GM23338 (cell line): ENCODE measurements at regions not wholly inside any gene's neighbourhood (a gene's known extent, or its start where the extent isn't known, plus 50 kb on each side); places are given as distances from the start of the nearest gene placed in this dataset.

Experiments used
- ATAC-seq: fragments of 200-7000 bp; cut with Tn5 transposase; 3 replicates; pipeline ENCODE4 v1.9.1; 2020
- DNase-seq: peaks from one replicate; pipeline ENCODE4 v3.0.0-alpha.2; 2015; ENCODE audit warnings: low spot score
- H2AFZ ChIP-seq: fragments of 200-600 bp; sonication (generic); 2 replicates; pipeline ENCODE4 v1.8.0; 2016; ENCODE audit warnings: antibody characterized with exemption, mild to moderate bottlenecking, moderate library complexity
- H3F3A ChIP-seq: fragments of 200-600 bp; sonication (generic); replicated peaks from 2 replicates; pipeline ENCODE4 v1.8.0; 2017; ENCODE audit warnings: antibody characterized with exemption, mixed run types, low read depth
- H3K27ac ChIP-seq: fragments of 200-600 bp; sonication (generic); 2 replicates; pipeline ENCODE4 v1.6.1; 2016; ENCODE audit warnings: low read depth
- H3K27me3 ChIP-seq: fragments of 200-600 bp; sonication (generic); 2 replicates; pipeline ENCODE4 v1.8.0; 2016; ENCODE audit warnings: mild to moderate bottlenecking, mixed run types, moderate library complexity; ENCODE audit not compliant: insufficient read depth
- H3K36me3 ChIP-seq: fragments of 200-600 bp; sonication (generic); 2 replicates; pipeline ENCODE4 v1.8.0; 2016; ENCODE audit warnings: mild to moderate bottlenecking; ENCODE audit not compliant: insufficient read depth
- H3K4me1 ChIP-seq: fragments of 200-600 bp; sonication (generic); 2 replicates; pipeline ENCODE4 v1.8.0; 2016; ENCODE audit warnings: mild to moderate bottlenecking, moderate library complexity; ENCODE audit not compliant: insufficient read depth
- H3K4me2 ChIP-seq: fragments of 200-600 bp; sonication (generic); 2 replicates; pipeline ENCODE4 v1.7.1; 2017; ENCODE audit warnings: mixed run types
- H3K4me3 ChIP-seq: fragments of 200-600 bp; sonication (generic); 2 replicates; pipeline ENCODE4 v1.6.1; 2016; ENCODE audit warnings: mixed run types
- H3K79me2 ChIP-seq: fragments of 200-600 bp; sonication (generic); replicated peaks from 2 replicates; pipeline ENCODE4 v1.8.0; 2017; ENCODE audit warnings: mild to moderate bottlenecking; ENCODE audit not compliant: insufficient read depth
- H3K9me2 ChIP-seq: fragments of 200-600 bp; sonication (generic); 2 replicates; pipeline ENCODE4 v1.8.0; 2017; ENCODE audit not compliant: insufficient read depth
- H4K20me1 ChIP-seq: fragments of 200-600 bp; sonication (generic); replicated peaks from 2 replicates; pipeline ENCODE4 v1.8.0; 2017; ENCODE audit warnings: mild to moderate bottlenecking; ENCODE audit not compliant: insufficient read depth
- H3K27ac Mint-ChIP-seq: 2 replicates; pipeline ENCODE4 v1.8.0; 2020; ENCODE audit warnings: inconsistent platforms, mild to moderate bottlenecking, moderate library complexity, mixed read lengths
- H3K27me3 Mint-ChIP-seq: 3 replicates; pipeline ENCODE4 v1.8.0; 2022; ENCODE audit warnings: low read depth, mild to moderate bottlenecking, moderate library complexity, mixed read lengths, inconsistent platforms; ENCODE audit not compliant: insufficient read depth, poor library complexity
- H3K36me3 Mint-ChIP-seq: 3 replicates; pipeline ENCODE4 v1.8.0; 2021; ENCODE audit warnings: low read depth, mild to moderate bottlenecking, inconsistent platforms, moderate library complexity, mixed read lengths
- H3K4me1 Mint-ChIP-seq: 3 replicates; pipeline ENCODE4 v1.8.0; 2020; ENCODE audit warnings: mild to moderate bottlenecking, inconsistent platforms, mixed read lengths
- H3K4me3 Mint-ChIP-seq: 3 replicates; pipeline ENCODE4 v1.8.0; 2021; ENCODE audit warnings: moderate library complexity, mild to moderate bottlenecking, inconsistent platforms, mixed read lengths
- H3K9me3 Mint-ChIP-seq: 3 replicates; pipeline ENCODE4 v1.8.0; 2020; ENCODE audit warnings: moderate library complexity, mild to moderate bottlenecking, inconsistent platforms, mixed read lengths
- CREB1 ChIP-seq: fragments of 250-450 bp; sonication (Bioruptor Pico); IDR thresholded peaks from 2 replicates; pipeline ENCODE4 v1.5.0; 2020; ENCODE audit warnings: low read depth, mild to moderate bottlenecking, moderate library complexity
- CTCF ChIP-seq, 2 experiments: fragments of 200-600 bp in 1 of 2; sonication (generic) in 1 of 2; conservative IDR thresholded peaks; 2 replicates each; pipeline versions ENCODE4 v1.5.1 to v1.6.1; 2016 to 2017; ENCODE audit warnings: antibody characterized with exemption in 2 of 2, low read depth in 2 of 2, mild to moderate bottlenecking in 2 of 2, moderate library complexity in 1 of 2
- EZH2 ChIP-seq: fragments of 200-600 bp; sonication (generic); IDR thresholded peaks from one replicate; pipeline ENCODE4 v1.8.0; 2017; ENCODE audit warnings: antibody characterized with exemption, mild to moderate bottlenecking, low read depth; ENCODE audit not compliant: unreplicated experiment
- EZH2phosphoT487 ChIP-seq: fragments of 200-600 bp; sonication (generic); IDR thresholded peaks from one replicate; pipeline ENCODE4 v1.8.1; 2018; ENCODE audit warnings: antibody characterized with exemption; ENCODE audit not compliant: unreplicated experiment
- JUNB ChIP-seq: IDR thresholded peaks from one replicate; pipeline ENCODE4 v1.6.1; 2016; ENCODE audit warnings: antibody characterized with exemption; ENCODE audit not compliant: unreplicated experiment
- NANOG ChIP-seq: IDR thresholded peaks from 2 replicates; pipeline ENCODE4 v1.6.1; 2016; ENCODE audit warnings: antibody characterized with exemption, borderline replicate concordance
- POLR2AphosphoS5 ChIP-seq: IDR thresholded peaks from 2 replicates; pipeline ENCODE4 v1.6.1; 2016; ENCODE audit warnings: antibody characterized with exemption, low read depth
- STAT1 ChIP-seq: IDR thresholded peaks from one replicate; pipeline ENCODE4 v1.6.1; 2016; ENCODE audit warnings: antibody characterized with exemption; ENCODE audit not compliant: unreplicated experiment
- ZNF114 ChIP-seq: fragments of 250-450 bp; sonication (Bioruptor Pico); IDR thresholded peaks from 2 replicates; pipeline ENCODE4 v1.5.0; 2020; ENCODE audit warnings: mild to moderate bottlenecking, moderate library complexity
- ZNF331 ChIP-seq: fragments of 250-450 bp; sonication (Bioruptor Pico); IDR thresholded peaks from 2 replicates; pipeline ENCODE4 v1.5.0; 2020; ENCODE audit warnings: low read depth, mild to moderate bottlenecking, moderate library complexity
- TF ChIP-seq, protein P1 (sequence below): fragments of 250-450 bp; sonication (Bioruptor Pico); IDR thresholded peaks from 2 replicates; pipeline ENCODE4 v1.5.0; 2020; ENCODE audit warnings: mild to moderate bottlenecking, moderate library complexity
- TF ChIP-seq, protein P2 (sequence below): IDR thresholded peaks from one replicate; pipeline ENCODE4 v1.6.1; 2018; ENCODE audit warnings: antibody characterized with exemption; ENCODE audit not compliant: unreplicated experiment
- TF ChIP-seq, protein P3 (sequence below): IDR thresholded peaks from 2 replicates; pipeline ENCODE4 v1.6.1; 2016; ENCODE audit warnings: antibody characterized with exemption

- H3K36me3 ChIP-seq: no peaks in the 10 kb centered on the region
- no peaks in the 10 kb centered on the region for H3K36me3 Mint-ChIP-seq
- H3K4me3 ChIP-seq: no peak overlapping the region
- ATAC-seq (no peak), DNase-seq (no peak)
- peak overlapping the region; percentile 19; the same call in 1 of the 2 replicates for H3K27ac Mint-ChIP-seq
- H3K4me1 ChIP-seq: peaks cover 22% of the 10 kb centered on the region
- peaks cover 28% of the 10 kb centered on the region for H3K4me1 Mint-ChIP-seq
- no peak overlapping the region for H3K4me3 Mint-ChIP-seq
- H3K79me2 ChIP-seq: no peaks in the 10 kb centered on the region
- peaks cover 2% of the 10 kb centered on the region for H3K27me3 Mint-ChIP-seq
- H4K20me1 ChIP-seq: no peaks in the 10 kb centered on the region
- TF ChIP-seq EZH2 (no peak), CTCF (conservative IDR thresholded peaks at IDR 0.05; ENCODE audit: low read depth in 2 of 2) (no peak), JUNB (no peak), EZH2phosphoT487 (no peak), POLR2AphosphoS5 (no peak), ZNF331 (CRISPR knock-in tag) (no peak), STAT1 (no peak), CREB1 (CRISPR knock-in tag) (no peak), ZNF114 (CRISPR knock-in tag) (no peak), NANOG (no peak)
- TF ChIP-seq, protein P1, sequence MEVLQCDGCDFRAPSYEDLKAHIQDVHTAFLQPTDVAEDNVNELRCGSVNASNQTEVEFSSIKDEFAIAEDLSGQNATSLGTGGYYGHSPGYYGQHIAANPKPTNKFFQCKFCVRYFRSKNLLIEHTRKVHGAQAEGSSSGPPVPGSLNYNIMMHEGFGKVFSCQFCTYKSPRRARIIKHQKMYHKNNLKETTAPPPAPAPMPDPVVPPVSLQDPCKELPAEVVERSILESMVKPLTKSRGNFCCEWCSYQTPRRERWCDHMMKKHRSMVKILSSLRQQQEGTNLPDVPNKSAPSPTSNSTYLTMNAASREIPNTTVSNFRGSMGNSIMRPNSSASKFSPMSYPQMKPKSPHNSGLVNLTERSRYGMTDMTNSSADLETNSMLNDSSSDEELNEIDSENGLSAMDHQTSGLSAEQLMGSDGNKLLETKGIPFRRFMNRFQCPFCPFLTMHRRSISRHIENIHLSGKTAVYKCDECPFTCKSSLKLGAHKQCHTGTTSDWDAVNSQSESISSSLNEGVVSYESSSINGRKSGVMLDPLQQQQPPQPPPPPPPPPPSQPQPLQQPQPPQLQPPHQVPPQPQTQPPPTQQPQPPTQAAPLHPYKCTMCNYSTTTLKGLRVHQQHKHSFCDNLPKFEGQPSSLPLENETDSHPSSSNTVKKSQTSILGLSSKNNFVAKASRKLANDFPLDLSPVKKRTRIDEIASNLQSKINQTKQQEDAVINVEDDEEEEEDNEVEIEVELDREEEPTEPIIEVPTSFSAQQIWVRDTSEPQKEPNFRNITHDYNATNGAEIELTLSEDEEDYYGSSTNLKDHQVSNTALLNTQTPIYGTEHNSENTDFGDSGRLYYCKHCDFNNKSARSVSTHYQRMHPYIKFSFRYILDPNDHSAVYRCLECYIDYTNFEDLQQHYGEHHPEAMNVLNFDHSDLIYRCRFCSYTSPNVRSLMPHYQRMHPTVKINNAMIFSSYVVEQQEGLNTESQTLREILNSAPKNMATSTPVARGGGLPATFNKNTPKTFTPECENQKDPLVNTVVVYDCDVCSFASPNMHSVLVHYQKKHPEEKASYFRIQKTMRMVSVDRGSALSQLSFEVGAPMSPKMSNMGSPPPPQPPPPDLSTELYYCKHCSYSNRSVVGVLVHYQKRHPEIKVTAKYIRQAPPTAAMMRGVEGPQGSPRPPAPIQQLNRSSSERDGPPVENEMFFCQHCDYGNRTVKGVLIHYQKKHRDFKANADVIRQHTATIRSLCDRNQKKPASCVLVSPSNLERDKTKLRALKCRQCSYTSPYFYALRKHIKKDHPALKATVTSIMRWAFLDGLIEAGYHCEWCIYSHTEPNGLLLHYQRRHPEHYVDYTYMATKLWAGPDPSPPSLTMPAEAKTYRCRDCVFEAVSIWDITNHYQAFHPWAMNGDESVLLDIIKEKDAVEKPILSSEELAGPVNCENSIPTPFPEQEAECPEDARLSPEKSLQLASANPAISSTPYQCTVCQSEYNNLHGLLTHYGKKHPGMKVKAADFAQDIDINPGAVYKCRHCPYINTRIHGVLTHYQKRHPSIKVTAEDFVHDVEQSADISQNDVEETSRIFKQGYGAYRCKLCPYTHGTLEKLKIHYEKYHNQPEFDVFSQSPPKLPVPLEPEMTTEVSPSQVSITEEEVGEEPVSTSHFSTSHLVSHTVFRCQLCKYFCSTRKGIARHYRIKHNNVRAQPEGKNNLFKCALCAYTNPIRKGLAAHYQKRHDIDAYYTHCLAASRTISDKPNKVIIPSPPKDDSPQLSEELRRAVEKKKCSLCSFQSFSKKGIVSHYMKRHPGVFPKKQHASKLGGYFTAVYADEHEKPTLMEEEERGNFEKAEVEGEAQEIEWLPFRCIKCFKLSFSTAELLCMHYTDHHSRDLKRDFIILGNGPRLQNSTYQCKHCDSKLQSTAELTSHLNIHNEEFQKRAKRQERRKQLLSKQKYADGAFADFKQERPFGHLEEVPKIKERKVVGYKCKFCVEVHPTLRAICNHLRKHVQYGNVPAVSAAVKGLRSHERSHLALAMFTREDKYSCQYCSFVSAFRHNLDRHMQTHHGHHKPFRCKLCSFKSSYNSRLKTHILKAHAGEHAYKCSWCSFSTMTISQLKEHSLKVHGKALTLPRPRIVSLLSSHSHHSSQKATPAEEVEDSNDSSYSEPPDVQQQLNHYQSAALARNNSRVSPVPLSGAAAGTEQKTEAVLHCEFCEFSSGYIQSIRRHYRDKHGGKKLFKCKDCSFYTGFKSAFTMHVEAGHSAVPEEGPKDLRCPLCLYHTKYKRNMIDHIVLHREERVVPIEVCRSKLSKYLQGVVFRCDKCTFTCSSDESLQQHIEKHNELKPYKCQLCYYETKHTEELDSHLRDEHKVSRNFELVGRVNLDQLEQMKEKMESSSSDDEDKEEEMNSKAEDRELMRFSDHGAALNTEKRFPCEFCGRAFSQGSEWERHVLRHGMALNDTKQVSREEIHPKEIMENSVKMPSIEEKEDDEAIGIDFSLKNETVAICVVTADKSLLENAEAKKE: no peak
- TF ChIP-seq, protein P2, sequence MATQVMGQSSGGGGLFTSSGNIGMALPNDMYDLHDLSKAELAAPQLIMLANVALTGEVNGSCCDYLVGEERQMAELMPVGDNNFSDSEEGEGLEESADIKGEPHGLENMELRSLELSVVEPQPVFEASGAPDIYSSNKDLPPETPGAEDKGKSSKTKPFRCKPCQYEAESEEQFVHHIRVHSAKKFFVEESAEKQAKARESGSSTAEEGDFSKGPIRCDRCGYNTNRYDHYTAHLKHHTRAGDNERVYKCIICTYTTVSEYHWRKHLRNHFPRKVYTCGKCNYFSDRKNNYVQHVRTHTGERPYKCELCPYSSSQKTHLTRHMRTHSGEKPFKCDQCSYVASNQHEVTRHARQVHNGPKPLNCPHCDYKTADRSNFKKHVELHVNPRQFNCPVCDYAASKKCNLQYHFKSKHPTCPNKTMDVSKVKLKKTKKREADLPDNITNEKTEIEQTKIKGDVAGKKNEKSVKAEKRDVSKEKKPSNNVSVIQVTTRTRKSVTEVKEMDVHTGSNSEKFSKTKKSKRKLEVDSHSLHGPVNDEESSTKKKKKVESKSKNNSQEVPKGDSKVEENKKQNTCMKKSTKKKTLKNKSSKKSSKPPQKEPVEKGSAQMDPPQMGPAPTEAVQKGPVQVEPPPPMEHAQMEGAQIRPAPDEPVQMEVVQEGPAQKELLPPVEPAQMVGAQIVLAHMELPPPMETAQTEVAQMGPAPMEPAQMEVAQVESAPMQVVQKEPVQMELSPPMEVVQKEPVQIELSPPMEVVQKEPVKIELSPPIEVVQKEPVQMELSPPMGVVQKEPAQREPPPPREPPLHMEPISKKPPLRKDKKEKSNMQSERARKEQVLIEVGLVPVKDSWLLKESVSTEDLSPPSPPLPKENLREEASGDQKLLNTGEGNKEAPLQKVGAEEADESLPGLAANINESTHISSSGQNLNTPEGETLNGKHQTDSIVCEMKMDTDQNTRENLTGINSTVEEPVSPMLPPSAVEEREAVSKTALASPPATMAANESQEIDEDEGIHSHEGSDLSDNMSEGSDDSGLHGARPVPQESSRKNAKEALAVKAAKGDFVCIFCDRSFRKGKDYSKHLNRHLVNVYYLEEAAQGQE: no peak
- TF ChIP-seq, protein P3, sequence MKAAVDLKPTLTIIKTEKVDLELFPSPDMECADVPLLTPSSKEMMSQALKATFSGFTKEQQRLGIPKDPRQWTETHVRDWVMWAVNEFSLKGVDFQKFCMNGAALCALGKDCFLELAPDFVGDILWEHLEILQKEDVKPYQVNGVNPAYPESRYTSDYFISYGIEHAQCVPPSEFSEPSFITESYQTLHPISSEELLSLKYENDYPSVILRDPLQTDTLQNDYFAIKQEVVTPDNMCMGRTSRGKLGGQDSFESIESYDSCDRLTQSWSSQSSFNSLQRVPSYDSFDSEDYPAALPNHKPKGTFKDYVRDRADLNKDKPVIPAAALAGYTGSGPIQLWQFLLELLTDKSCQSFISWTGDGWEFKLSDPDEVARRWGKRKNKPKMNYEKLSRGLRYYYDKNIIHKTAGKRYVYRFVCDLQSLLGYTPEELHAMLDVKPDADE: no peak
- H3F3A ChIP-seq: no peaks in the 10 kb centered on the region
- H3K27me3 ChIP-seq: no peaks in the 10 kb centered on the region
- peak overlapping the region; percentile 1; the same call in 1 of the 2 replicates for H2AFZ ChIP-seq
- H3K9me2 ChIP-seq: no peaks in the 10 kb centered on the region
- H3K4me2 ChIP-seq: no peak overlapping the region
- no peak overlapping the region for H3K27ac ChIP-seq
- no peaks in the 10 kb centered on the region for H3K9me3 Mint-ChIP-seq
Observed at GRCh38 chr4:81555489-81555888, 83.8 kb upstream of the RASGEF1B start.
